SU-DHL-6 (cell line): ENCODE measurements at regions not wholly inside any gene's neighbourhood (a gene's known extent, or its start where the extent isn't known, plus 50 kb on each side); places are given as distances from the start of the nearest gene placed in this dataset.

ENCODE experiments used
- H2AFZ ChIP-seq: fragments of 200-600 bp; sonication (generic); 2 replicates; pipeline ENCODE4 v1.6.1; 2014; ENCODE audit warnings: low read depth, mild to moderate bottlenecking, moderate library complexity, mixed read lengths, antibody characterized with exemption, low read length; ENCODE audit not compliant: severe bottlenecking
- H3F3A ChIP-seq: fragments of 200-600 bp; shearing (Covaris generic); 2 replicates; pipeline ENCODE4 v1.6.0; 2016; ENCODE audit warnings: antibody characterized with exemption, mild to moderate bottlenecking; ENCODE audit not compliant: insufficient read depth
- H3K27ac ChIP-seq: fragments of 200-600 bp; sonication (generic); 2 replicates; pipeline ENCODE4 v1.5.1; 2016; ENCODE audit warnings: low read depth, mild to moderate bottlenecking, low read length, moderate library complexity, mixed read lengths
- H3K27me3 ChIP-seq: fragments of 200-600 bp; sonication (generic), shearing (Covaris generic); 2 replicates; pipeline ENCODE4 v1.6.0; 2014; ENCODE audit warnings: mild to moderate bottlenecking, low read length
- H3K36me3 ChIP-seq: fragments of 200-600 bp; sonication (generic); 2 replicates; pipeline ENCODE4 v1.6.1; 2014; ENCODE audit warnings: mild to moderate bottlenecking, low read length, mixed read lengths
- H3K4me2 ChIP-seq: fragments of 300-600, 200-600 bp; shearing (Covaris generic), sonication (generic); 2 replicates; pipeline ENCODE4 v1.6.0; 2014; ENCODE audit warnings: low read length, low read depth, mild to moderate bottlenecking; ENCODE audit not compliant: poor library complexity, severe bottlenecking
- H3K4me3 ChIP-seq: fragments of 200-600 bp; sonication (generic); 2 replicates; pipeline ENCODE4 v1.5.1; 2014; ENCODE audit warnings: antibody characterized with exemption, low read length, mild to moderate bottlenecking, mixed read lengths; ENCODE audit not compliant: insufficient read depth, poor library complexity, severe bottlenecking
- H3K79me2 ChIP-seq: fragments of 200-600 bp; sonication (generic); 2 replicates; pipeline ENCODE4 v1.6.1; 2014; ENCODE audit warnings: mild to moderate bottlenecking, low read length, moderate library complexity; ENCODE audit not compliant: insufficient read depth
- H3K9ac ChIP-seq: fragments of 200-600 bp; sonication (generic); 2 replicates; pipeline ENCODE4 v1.7.0; 2014; ENCODE audit warnings: mild to moderate bottlenecking, low read length
- H3K9me2 ChIP-seq: fragments of 200-600 bp; sonication (generic); replicated peaks from 2 replicates; pipeline ENCODE4 v1.6.1; 2014; ENCODE audit warnings: low read length; ENCODE audit not compliant: insufficient read depth
- H3K9me3 ChIP-seq: fragments of 200-600 bp; sonication (generic); 2 replicates; pipeline ENCODE4 v1.6.1; 2014; ENCODE audit warnings: low read length, mixed read lengths; ENCODE audit not compliant: insufficient read depth
- H4K20me1 ChIP-seq: fragments of 200-600 bp; sonication (generic); 2 replicates; pipeline ENCODE4 v1.6.1; 2014; ENCODE audit warnings: low read depth, mild to moderate bottlenecking, antibody characterized with exemption, low read length, moderate library complexity, mixed read lengths
- CTCF ChIP-seq: fragments of 200-600 bp; sonication (generic); IDR thresholded peaks from one replicate; pipeline ENCODE4 v1.5.1; 2017; ENCODE audit warnings: antibody characterized with exemption, mild to moderate bottlenecking, low read length, moderate library complexity; ENCODE audit not compliant: insufficient read depth, poor library complexity, severe bottlenecking
- EZH2phosphoT487 ChIP-seq: fragments of 200-600 bp; sonication (generic), shearing (Covaris generic); conservative IDR thresholded peaks from 2 replicates; pipeline ENCODE4 v1.6.1; 2018; ENCODE audit warnings: mild to moderate bottlenecking, antibody characterized with exemption, low read length, moderate library complexity, mixed read lengths

DNA sequence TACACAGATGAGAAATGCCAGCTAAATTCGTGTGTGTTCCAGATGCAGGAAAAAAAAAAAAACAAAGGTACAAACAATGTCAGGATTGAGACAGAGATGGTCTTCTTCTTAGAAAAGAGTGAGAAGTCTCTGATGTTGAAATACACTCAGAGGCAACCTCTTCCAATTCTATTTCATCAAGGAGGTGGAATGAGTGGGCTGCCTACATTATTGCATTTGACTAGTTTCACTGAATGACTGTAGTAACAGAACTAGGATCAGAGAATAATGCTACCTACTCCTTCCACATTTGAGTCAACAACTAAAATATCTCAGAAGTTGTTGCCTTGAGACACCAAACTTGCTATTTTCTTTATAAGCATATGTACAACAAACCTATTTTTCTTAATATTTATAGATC, 1332.2 kb upstream of the FLRT2 start:
- H3F3A ChIP-seq = no peaks in the 10 kb centered on the region
- H3K36me3 ChIP-seq = no peaks in the 10 kb centered on the region
- H2AFZ ChIP-seq = no peak overlapping the region
- no peaks in the 10 kb centered on the region for H4K20me1 ChIP-seq
- H3K9me2 ChIP-seq = no peaks in the 10 kb centered on the region
- TF ChIP-seq CTCF (no peak), EZH2phosphoT487 (no peak)
- 0 out of 2 replicates have a peak, but pooled peaks cover 5% of the 10 kb centered on the region for H3K9me3 ChIP-seq
- H3K27ac ChIP-seq = no peak overlapping the region
- no peaks in the 10 kb centered on the region for H3K79me2 ChIP-seq
- no peak overlapping the region for H3K4me2 ChIP-seq
- H3K27me3 ChIP-seq = no peaks in the 10 kb centered on the region
- no peak overlapping the region for H3K4me3 ChIP-seq
- H3K9ac ChIP-seq = no peak overlapping the region

DNA sequence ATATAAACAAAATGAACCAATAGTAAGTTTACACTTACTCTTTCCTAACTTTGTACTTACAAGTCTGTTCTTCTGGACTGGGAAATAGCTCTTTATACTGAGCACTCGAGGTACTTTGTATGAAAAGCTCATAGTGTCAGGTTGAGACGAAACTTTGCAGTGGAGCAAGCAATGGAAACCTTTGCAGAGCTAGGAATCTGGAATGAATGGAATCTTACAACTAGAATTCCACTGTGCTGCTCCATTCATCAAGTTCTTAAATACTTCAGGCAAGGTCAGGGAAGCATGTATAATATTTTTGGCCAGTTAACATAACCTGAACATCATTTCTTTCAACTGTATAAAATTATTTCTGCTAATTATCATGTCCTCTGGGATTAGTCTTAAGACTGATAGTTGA, 1327.5 kb upstream of the FLRT2 start:
- no peak for TF ChIP-seq EZH2phosphoT487
- no peak for TF ChIP-seq CTCF
- Histone ChIP-seq H3K9ac (no peak overlapping the region), H2AFZ (no peak overlapping the region), H3K4me2 (no peak overlapping the region), H4K20me1 (no peaks in the 10 kb centered on the region), H3F3A (no peaks in the 10 kb centered on the region), H3K27ac (no peak overlapping the region), H3K79me2 (no peaks in the 10 kb centered on the region), H3K4me3 (no peak overlapping the region), H3K9me3 (no peaks in the 10 kb centered on the region), H3K36me3 (no peaks in the 10 kb centered on the region), H3K27me3 (no peaks in the 10 kb centered on the region), H3K9me2 (no peaks in the 10 kb centered on the region)

DNA sequence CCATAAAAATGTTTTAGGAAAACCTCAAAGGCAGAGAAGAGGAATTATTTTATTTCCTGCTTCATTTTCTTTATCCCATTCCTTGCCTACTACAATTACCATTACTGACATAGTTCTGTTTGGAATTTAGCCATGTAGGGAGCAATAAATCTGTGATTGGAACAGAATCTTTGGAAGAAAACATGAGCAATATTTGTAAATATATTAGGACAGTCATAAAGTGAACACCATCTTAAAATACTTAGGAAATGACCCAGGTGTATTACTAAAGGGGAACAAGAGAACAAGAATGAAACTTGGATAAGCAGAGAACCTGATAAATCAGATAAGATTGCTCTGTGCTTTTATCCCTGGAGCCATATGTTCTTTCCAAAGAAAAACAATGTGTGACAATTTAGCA, 1326.0 kb upstream of the FLRT2 start:
- Histone ChIP-seq H3K4me2 (no peak overlapping the region), H3K9me3 (no peaks in the 10 kb centered on the region), H3K79me2 (no peaks in the 10 kb centered on the region)

More for the DNA sequence above, 1326.0 kb upstream of the FLRT2 start:
- no peaks in the 10 kb centered on the region for H3K27me3 ChIP-seq
- no peak overlapping the region for H3K27ac ChIP-seq
- no peak overlapping the region for H3K4me3 ChIP-seq
- H4K20me1 ChIP-seq = no peaks in the 10 kb centered on the region
- H3K9ac ChIP-seq = no peak overlapping the region
- no peak for TF ChIP-seq CTCF
- TF ChIP-seq EZH2phosphoT487 = no peak
- no peaks in the 10 kb centered on the region for H3F3A ChIP-seq
- H2AFZ ChIP-seq = no peak overlapping the region
- no peaks in the 10 kb centered on the region for H3K36me3 ChIP-seq
- H3K9me2 ChIP-seq = no peaks in the 10 kb centered on the region
